Smooth muscle cell (in vitro differentiated cells): ENCODE measurements at regions not wholly inside any gene's neighbourhood (a gene's known extent, or its start where the extent isn't known, plus 50 kb on each side); places are given as distances from the start of the nearest gene placed in this dataset.

Source experiments
- DNase-seq: peaks from one replicate; lab custom pipeline; 2025; ENCODE audit not compliant: unreplicated experiment; lab: John Stamatoyannopoulos, UW
- H2AFZ ChIP-seq: fragments of 200-600 bp; sonication (generic); 2 replicates; pipeline ENCODE4 v1.6.0; 2016; ENCODE audit warnings: antibody characterized with exemption, low read depth, mild to moderate bottlenecking
- H3F3A ChIP-seq: fragments of 200-600 bp; sonication (generic); 2 replicates; pipeline ENCODE4 v1.6.0; 2017; ENCODE audit warnings: antibody characterized with exemption, low read depth
- H3K27ac ChIP-seq: fragments of 200-600 bp; sonication (generic); 2 replicates; pipeline ENCODE4 v1.5.1; 2016; ENCODE audit warnings: low read depth, mild to moderate bottlenecking
- H3K27me3 ChIP-seq: fragments of 200-600 bp; sonication (generic); 2 replicates; pipeline ENCODE4 v1.6.1; 2016; ENCODE audit warnings: low read depth, mild to moderate bottlenecking
- H3K36me3 ChIP-seq: fragments of 200-600 bp; sonication (generic); 2 replicates; pipeline ENCODE4 v1.5.1; 2016; ENCODE audit warnings: low read depth
- H3K4me1 ChIP-seq: fragments of 200-600 bp; sonication (generic); 2 replicates; pipeline ENCODE4 v1.5.1; 2016; ENCODE audit warnings: low read depth
- H3K4me2 ChIP-seq: fragments of 200-600 bp; sonication (generic); 2 replicates; pipeline ENCODE4 v1.6.0; 2016; ENCODE audit warnings: mild to moderate bottlenecking
- H3K4me3 ChIP-seq: fragments of 200-600 bp; sonication (generic); 2 replicates; pipeline ENCODE4 v1.5.1; 2016; ENCODE audit warnings: mild to moderate bottlenecking
- H3K79me2 ChIP-seq: fragments of 200-600 bp; sonication (generic); 2 replicates; pipeline ENCODE4 v1.6.0; 2016; ENCODE audit warnings: low read depth, mild to moderate bottlenecking
- H3K9ac ChIP-seq: fragments of 200-600 bp; sonication (generic); 2 replicates; pipeline ENCODE4 v1.6.0; 2016; ENCODE audit warnings: low read depth
- H3K9me3 ChIP-seq: fragments of 200-600 bp; sonication (generic); replicated peaks from 2 replicates; pipeline ENCODE4 v1.5.1; 2016; ENCODE audit warnings: low read depth
- H4K20me1 ChIP-seq: fragments of 200-600 bp; sonication (generic); 2 replicates; pipeline ENCODE4 v1.6.0; 2016; ENCODE audit warnings: low read depth
- CTCF ChIP-seq: fragments of 200-600 bp; sonication (generic); IDR thresholded peaks from 2 replicates; pipeline ENCODE4 v1.5.1; 2017; ENCODE audit warnings: borderline replicate concordance, mild to moderate bottlenecking, antibody characterized with exemption; ENCODE audit not compliant: insufficient read depth, poor library complexity, severe bottlenecking
- WGBS: methylation state at CpG from one replicate; pipeline ENCODE4 v1.1.7; 2016; ENCODE audit warnings: low lambda C conversion rate; 5-methylcytosine and 5-hydroxymethylcytosine counted together

- no peaks in the 10 kb centered on the region for H4K20me1 ChIP-seq
- H3F3A ChIP-seq: no peaks in the 10 kb centered on the region
- no peaks in the 10 kb centered on the region for H3K36me3 ChIP-seq
- no peaks in the 10 kb centered on the region for H3K4me1 ChIP-seq
- H3K4me2 ChIP-seq: no peak overlapping the region
- H3K9me3 ChIP-seq: no peaks in the 10 kb centered on the region
- H3K4me3 ChIP-seq: no peak overlapping the region
- H3K27me3 ChIP-seq: no peaks in the 10 kb centered on the region
- no peak overlapping the region for H2AFZ ChIP-seq
- H3K27ac ChIP-seq: no peak overlapping the region
- DNase-seq: no peak
- H3K79me2 ChIP-seq: no peaks in the 10 kb centered on the region
- H3K9ac ChIP-seq: no peak overlapping the region
- no peak for TF ChIP-seq CTCF
- WGBS: 87% methylated on average over 1 of the region's 1 CpG
These were observed 1283.4 kb downstream of the PCDH7 start for GRCh38 chr4:32003548-32003947.

- Histone ChIP-seq H3K79me2 (no peaks in the 10 kb centered on the region), H3K4me3 (no peak overlapping the region), H3K27me3 (no peaks in the 10 kb centered on the region), H3K9me3 (no peaks in the 10 kb centered on the region), H3K27ac (no peak overlapping the region), H3K36me3 (no peaks in the 10 kb centered on the region), H2AFZ (no peak overlapping the region), H3K4me2 (no peak overlapping the region), H3K9ac (no peak overlapping the region), H4K20me1 (no peaks in the 10 kb centered on the region), H3F3A (no peaks in the 10 kb centered on the region), H3K4me1 (no peaks in the 10 kb centered on the region)
- DNase-seq: no peak
- 84% methylated on average over 3 of the region's 3 CpGs for WGBS
- no peak for TF ChIP-seq CTCF
These were observed 1290.1 kb downstream of the PCDH7 start for GRCh38 chr4:32010221-32010620.

GRCh38 chr4:32022071-32022470, 1301.9 kb downstream of the PCDH7 start:
- peak overlapping the region; percentile 47 for H3K27ac ChIP-seq
- DNase-seq: no peak
- H4K20me1 ChIP-seq: no peaks in the 10 kb centered on the region
- peaks cover 9% of the 10 kb centered on the region for H3F3A ChIP-seq
- H3K4me1 ChIP-seq: no peaks in the 10 kb centered on the region
- peak overlapping the region; percentile 48 for H2AFZ ChIP-seq
- H3K36me3 ChIP-seq: no peaks in the 10 kb centered on the region
- no peaks in the 10 kb centered on the region for H3K79me2 ChIP-seq
- no peak for TF ChIP-seq CTCF
- no peak overlapping the region for H3K4me3 ChIP-seq
- H3K9me3 ChIP-seq: no peaks in the 10 kb centered on the region
- no peak overlapping the region for H3K9ac ChIP-seq
- peak overlapping the region; percentile 11 for H3K4me2 ChIP-seq
- H3K27me3 ChIP-seq: no peaks in the 10 kb centered on the region
- WGBS: 8% methylated on average over 1 of the region's 1 CpG

GRCh38 chr4:32025851-32026459, 1305.8 kb downstream of the PCDH7 start:
- no peaks in the 10 kb centered on the region for H3K9me3 ChIP-seq
- no peak for DNase-seq
- H3K36me3 ChIP-seq: no peaks in the 10 kb centered on the region
- no peak overlapping the region for H2AFZ ChIP-seq
- 40% methylated on average over 5 of the region's 5 CpGs for WGBS
- no peaks in the 10 kb centered on the region for H3K79me2 ChIP-seq
- peak overlapping the region; percentile 11 for H3K27ac ChIP-seq
- H3F3A ChIP-seq: peaks cover 9% of the 10 kb centered on the region
- H3K9ac ChIP-seq: no peak overlapping the region
- H4K20me1 ChIP-seq: no peaks in the 10 kb centered on the region
- H3K4me3 ChIP-seq: no peak overlapping the region
- H3K27me3 ChIP-seq: no peaks in the 10 kb centered on the region
- no peaks in the 10 kb centered on the region for H3K4me1 ChIP-seq
- peak overlapping the region; percentile 57 for H3K4me2 ChIP-seq
- no peak for TF ChIP-seq CTCF
